ENCODE measurements at regions not wholly inside any gene's neighbourhood (a gene's known extent, or its start where the extent isn't known, plus 50 kb on each side); places are given as distances from the start of the nearest gene placed in this dataset.

- DNase-seq (peak; percentile 93), ATAC-seq (ENCODE audit: low read depth) (peak; percentile 92)
- Histone ChIP-seq H2BK15ac (ENCODE audit: low read depth, low read length) (peak overlapping the region; percentile 44; the same call in 2 of the 3 replicates), H3K9me3 (ENCODE audit: control insufficient read depth, insufficient read depth, low read length) (no peaks in the 10 kb centered on the region), H4K91ac (ENCODE audit: insufficient read depth, low read depth, low read length) (peak overlapping the region; percentile 63; the same call in 1 of the 2 replicates), H2BK20ac (ENCODE audit: low read depth, low read length) (peak overlapping the region; percentile 87), H2BK5ac (ENCODE audit: low read depth, low read length, poor library complexity, severe bottlenecking) (peak overlapping the region; percentile 85), H2BK120ac (ENCODE audit: low read depth, low read length) (peak overlapping the region; percentile 75), H3K4me1 (ENCODE audit: control insufficient read depth, insufficient read depth, low read length) (peaks cover 6% of the 10 kb centered on the region), H3K18ac (ENCODE audit: low read depth, low read length) (peak overlapping the region; percentile 79; the same call in 1 of the 2 replicates), H3K4ac (ENCODE audit: low read depth, low read length) (peak overlapping the region; percentile 88; the same call in 1 of the 2 replicates), H3K36me3 (ENCODE audit: control insufficient read depth, insufficient read depth, low read length) (no peaks in the 10 kb centered on the region), H3K27ac (ENCODE audit: insufficient read depth, low read length) (peak overlapping the region; percentile 21; the same call in 1 of the 2 replicates), H3K79me1 (ENCODE audit: low read depth in 1 of 2, low read length in 2 of 2) (no peaks in the 10 kb centered on the region), H2AK9ac (replicated peaks; ENCODE audit: low read depth, low read length, poor library complexity) (no peak overlapping the region), H3K9ac (ENCODE audit: low read depth, low read length) (no peak overlapping the region), H3K27me3 (ENCODE audit: control insufficient read depth, insufficient read depth, low read length) (no peaks in the 10 kb centered on the region), H3K4me2 (ENCODE audit: low read depth, low read length) (peak overlapping the region; percentile 78), H2AK5ac (ENCODE audit: low read depth, low read length) (no peak overlapping the region), H4K8ac (ENCODE audit: low read depth in 2 of 2, low read length in 2 of 2) (peak overlapping the region; percentile 23 to 53; a peak in 2 of 4 replicates), H3K23ac (ENCODE audit: low read depth, low read length) (peak overlapping the region; percentile 44; the same call in 1 of the 2 replicates), H4K20me1 (ENCODE audit: insufficient read depth, low read length) (no peaks in the 10 kb centered on the region), H4K5ac (ENCODE audit: low read depth, low read length) (peak overlapping the region; percentile 64; the same call in 1 of the 2 replicates), H3K14ac (replicated peaks; ENCODE audit: low read depth, low read length) (peak overlapping the region; percentile 59; the same call in 1 of the 2 replicates), H2AFZ (replicated peaks; ENCODE audit: low read length, poor library complexity) (no peak overlapping the region), H3K56ac (ENCODE audit: extremely low read depth, insufficient read depth, low read length) (peak overlapping the region; percentile 33; the same call in 1 of the 2 replicates), H3K9me1 (ENCODE audit: insufficient read depth, low read length) (peaks cover 3% of the 10 kb centered on the region), H3K4me3 (ENCODE audit: insufficient read depth, low read depth, low read length) (no peak overlapping the region)
- POLR2A ChIA-PET (ENCODE audit: unreplicated experiment), result interaction anchor here (0.6 kb wide), 1 partner anchor 18 kb away, joined by 8 read pairs; no protein-coding TSS in a partner anchor
- CTCF ChIA-PET, result no interaction called here
- WGBS, 2 experiments (ENCODE audit: extremely low coverage in 2 of 2, insufficient read length in 1 of 2), result no CpG with 5 or more reads among the region's 1 CpG
- no TSS peak for BruUV-seq (replicated peaks)
- TF ChIP-seq MAZ (IDR thresholded peaks at IDR 0.05; ENCODE audit: borderline replicate concordance, low read depth, low read length) (no peak), USF2 (IDR thresholded peaks at IDR 0.05; ENCODE audit: low read depth, low read length) (no peak), SMC3 (IDR thresholded peaks at IDR 0.05; ENCODE audit: low read depth, low read length) (no peak), MAFK (IDR thresholded peaks at IDR 0.05; ENCODE audit: low read depth, low read length) (peak; percentile 15; the same call in 1 of the 2 replicates), CEBPB (IDR thresholded peaks at IDR 0.05; ENCODE audit: low read depth, low read length) (peak; percentile 59), FOS (IDR thresholded peaks at IDR 0.05; ENCODE audit: low read depth, low read length) (peak; percentile 83), MXI1 (IDR thresholded peaks at IDR 0.05; ENCODE audit: borderline replicate concordance, low read depth, low read length) (no peak), NFE2L2 (IDR thresholded peaks at IDR 0.05; ENCODE audit: low read depth, low read length) (peak; percentile 79), BHLHE40 (IDR thresholded peaks at IDR 0.05; ENCODE audit: low read depth, low read length) (no peak; the same call in 1 of the 2 replicates), RCOR1 (IDR thresholded peaks at IDR 0.05; ENCODE audit: insufficient replicate concordance, low read length) (no peak), CHD1 (IDR thresholded peaks at IDR 0.05; ENCODE audit: low read depth, low read length) (no peak), RAD21 (IDR thresholded peaks at IDR 0.05; ENCODE audit: low read length) (no peak)
- TF ChIP-seq, protein P1, sequence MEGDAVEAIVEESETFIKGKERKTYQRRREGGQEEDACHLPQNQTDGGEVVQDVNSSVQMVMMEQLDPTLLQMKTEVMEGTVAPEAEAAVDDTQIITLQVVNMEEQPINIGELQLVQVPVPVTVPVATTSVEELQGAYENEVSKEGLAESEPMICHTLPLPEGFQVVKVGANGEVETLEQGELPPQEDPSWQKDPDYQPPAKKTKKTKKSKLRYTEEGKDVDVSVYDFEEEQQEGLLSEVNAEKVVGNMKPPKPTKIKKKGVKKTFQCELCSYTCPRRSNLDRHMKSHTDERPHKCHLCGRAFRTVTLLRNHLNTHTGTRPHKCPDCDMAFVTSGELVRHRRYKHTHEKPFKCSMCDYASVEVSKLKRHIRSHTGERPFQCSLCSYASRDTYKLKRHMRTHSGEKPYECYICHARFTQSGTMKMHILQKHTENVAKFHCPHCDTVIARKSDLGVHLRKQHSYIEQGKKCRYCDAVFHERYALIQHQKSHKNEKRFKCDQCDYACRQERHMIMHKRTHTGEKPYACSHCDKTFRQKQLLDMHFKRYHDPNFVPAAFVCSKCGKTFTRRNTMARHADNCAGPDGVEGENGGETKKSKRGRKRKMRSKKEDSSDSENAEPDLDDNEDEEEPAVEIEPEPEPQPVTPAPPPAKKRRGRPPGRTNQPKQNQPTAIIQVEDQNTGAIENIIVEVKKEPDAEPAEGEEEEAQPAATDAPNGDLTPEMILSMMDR (conservative IDR thresholded peaks at IDR 0.05; ENCODE audit: low read depth, low read length), result no peak
- dilution Hi-C loops (cut with HindIII; ENCODE audit: low sequenced_read_pairs, unreplicated experiment), result no loop called here
- in situ Hi-C loops (cut with MboI; ENCODE audit: low sequenced_read_pairs), result no loop called here
- intact Hi-C loops (cut with micrococcal nuclease), result loop anchor here (5.0 kb wide), 1 partner anchor 105 kb away; no protein-coding TSS in a partner anchor
These were observed 247.4 kb downstream of the PRELID2 start for GRCh38 chr5:145587710-145588109.

Data from IMR-90 (cell line).